Upper lobe of left lung (tissue), 6 donors: ENCODE measurements at regions not wholly inside any gene's neighbourhood (a gene's known extent, or its start where the extent isn't known, plus 50 kb on each side); places are given as distances from the start of the nearest gene placed in this dataset.
"Not testable (repeated sequence)": the region's sequence is repeated elsewhere in the genome, so short reads cannot be mapped to it uniquely, and the experiment has no call there.

Experiments
- ATAC-seq, 2 donors: fragments of 200-7000 bp; cut with Tn5 transposase; one replicate each; pipeline ENCODE4 v1.9.1; 2022; ENCODE audit warnings: mild to moderate bottlenecking in 2 of 2, moderate library complexity in 2 of 2; ENCODE audit not compliant: low FRiP score in 2 of 2
- DNase-seq, 2 donors: peaks; one replicate each; pipeline ENCODE4 v3.0.0-alpha.2; 2019 to 2020
- H3K27ac ChIP-seq, 4 donors: fragments of 200-600 bp; sonication (generic); one replicate each; pipeline ENCODE4 v1.5.1; 2016 to 2019
- H3K27me3 ChIP-seq, 4 donors: fragments of 200-600 bp; sonication (generic); one replicate each; pipeline ENCODE4 v1.5.1; 2017 to 2019
- H3K36me3 ChIP-seq, 4 donors: fragments of 200-600 bp; sonication (generic); one replicate each; pipeline ENCODE4 v1.5.1; 2016 to 2019
- H3K4me1 ChIP-seq, 4 donors: fragments of 200-600 bp; sonication (generic); one replicate each; pipeline ENCODE4 v1.5.1; 2018 to 2019
- H3K4me3 ChIP-seq, 4 donors: fragments of 200-600 bp; sonication (generic); one replicate each; pipeline ENCODE4 v1.5.1; 2017 to 2019; ENCODE audit warnings: mild to moderate bottlenecking in 2 of 4, moderate library complexity in 1 of 4
- H3K9me3 ChIP-seq, 4 donors: fragments of 200-600 bp; sonication (generic); one replicate each; pipeline ENCODE4 v1.5.1; 2018 to 2019
- EP300 ChIP-seq, 4 donors: sonication (generic); formaldehyde crosslinking; IDR thresholded peaks; one replicate each; pipeline ENCODE4 v1.5.1; 2017; ENCODE audit warnings: antibody characterized with exemption in 4 of 4, control low read depth in 2 of 4
- POLR2A ChIP-seq, 4 donors: fragments of 450-650 bp; IDR thresholded peaks; one replicate each; pipeline ENCODE4 v1.5.1; 2016 to 2017; ENCODE audit warnings: antibody characterized with exemption in 4 of 4, mild to moderate bottlenecking in 2 of 4
- POLR2AphosphoS5 ChIP-seq, 2 donors: sonication (generic); formaldehyde crosslinking; IDR thresholded peaks; one replicate each; pipeline ENCODE4 v1.5.1; 2017; ENCODE audit warnings: antibody characterized with exemption in 2 of 2
- WGBS, 2 donors: methylation state at CpG; one replicate each; pipeline ENCODE4 v1.1.5; 2017 to 2018; 5-methylcytosine and 5-hydroxymethylcytosine counted together
- TF ChIP-seq, protein P1 (sequence below), 6 experiments: fragments of 450-650 bp in 4 of 6; fragments of 200-600 bp in 2 of 6; sonication (generic) in 2 of 6; IDR thresholded peaks; one replicate each; pipeline ENCODE4 v1.5.1; 2016 to 2019; ENCODE audit warnings: antibody characterized with exemption in 6 of 6
- donor health status: DM: no; HTN: no; CAD: no; lungs with moderate emphysema.
- donor health status: DM: no; HTN: yes; CAD: no; lungs with severe emphysema.

DNA sequence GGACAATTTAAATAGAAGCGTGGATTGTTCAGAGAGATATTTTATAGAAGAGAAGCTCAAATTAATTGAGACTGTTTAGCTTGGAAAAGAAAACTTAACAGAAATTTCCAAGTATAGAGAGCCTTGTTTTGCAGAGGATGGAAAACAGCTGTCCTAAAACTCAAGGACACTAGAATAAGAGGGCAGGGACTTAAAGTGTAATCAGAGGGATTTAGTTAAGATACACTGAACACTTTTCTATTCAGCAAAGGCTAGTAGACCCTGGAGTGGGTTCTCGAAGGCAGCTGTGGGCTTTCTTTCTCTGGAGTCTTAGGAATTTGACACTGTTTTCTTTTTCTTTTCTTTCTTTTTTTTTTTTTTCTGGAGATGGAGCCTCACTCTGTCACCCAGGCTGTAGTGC is 92.7 kb upstream of the ARX start:
- ATAC-seq: no peak
- TF ChIP-seq, protein P1, sequence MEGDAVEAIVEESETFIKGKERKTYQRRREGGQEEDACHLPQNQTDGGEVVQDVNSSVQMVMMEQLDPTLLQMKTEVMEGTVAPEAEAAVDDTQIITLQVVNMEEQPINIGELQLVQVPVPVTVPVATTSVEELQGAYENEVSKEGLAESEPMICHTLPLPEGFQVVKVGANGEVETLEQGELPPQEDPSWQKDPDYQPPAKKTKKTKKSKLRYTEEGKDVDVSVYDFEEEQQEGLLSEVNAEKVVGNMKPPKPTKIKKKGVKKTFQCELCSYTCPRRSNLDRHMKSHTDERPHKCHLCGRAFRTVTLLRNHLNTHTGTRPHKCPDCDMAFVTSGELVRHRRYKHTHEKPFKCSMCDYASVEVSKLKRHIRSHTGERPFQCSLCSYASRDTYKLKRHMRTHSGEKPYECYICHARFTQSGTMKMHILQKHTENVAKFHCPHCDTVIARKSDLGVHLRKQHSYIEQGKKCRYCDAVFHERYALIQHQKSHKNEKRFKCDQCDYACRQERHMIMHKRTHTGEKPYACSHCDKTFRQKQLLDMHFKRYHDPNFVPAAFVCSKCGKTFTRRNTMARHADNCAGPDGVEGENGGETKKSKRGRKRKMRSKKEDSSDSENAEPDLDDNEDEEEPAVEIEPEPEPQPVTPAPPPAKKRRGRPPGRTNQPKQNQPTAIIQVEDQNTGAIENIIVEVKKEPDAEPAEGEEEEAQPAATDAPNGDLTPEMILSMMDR (IDR thresholded peaks at IDR 0.05): no peak
- TF ChIP-seq POLR2A (IDR thresholded peaks at IDR 0.05) (no peak), EP300 (IDR thresholded peaks at IDR 0.05) (no peak), POLR2AphosphoS5 (IDR thresholded peaks at IDR 0.05) (no peak)
- Histone ChIP-seq H3K9me3 (no peaks in the 10 kb centered on the region), H3K27me3 (no peaks in the 10 kb centered on the region), H3K27ac (no peak overlapping the region), H3K4me3 (no peak overlapping the region), H3K4me1 (no peaks in the 10 kb centered on the region), H3K36me3 (no peaks in the 10 kb centered on the region)
- no peak for DNase-seq
- 51 to 83% methylated on average over 2 of the region's 2 CpGs for WGBS, 2 donors

DNA sequence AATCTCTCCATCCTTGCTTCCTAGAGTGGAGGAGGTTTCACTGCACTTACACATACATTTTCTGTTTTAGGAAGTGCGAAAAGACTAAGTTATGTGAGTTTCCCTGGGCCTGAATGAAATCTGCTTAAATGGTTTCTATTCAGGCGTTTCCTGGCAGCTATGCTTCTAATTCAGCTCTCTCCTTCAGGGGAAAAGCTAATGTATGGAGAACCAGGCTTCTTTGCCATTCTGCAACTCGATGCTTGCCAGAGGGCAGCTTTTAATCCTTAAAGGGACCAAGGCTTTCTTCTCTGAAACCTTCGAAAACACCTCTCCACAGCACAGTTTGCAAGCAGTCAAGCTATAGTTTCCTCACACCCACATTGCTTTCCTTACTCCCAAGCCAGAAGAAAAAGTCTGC is 89.5 kb upstream of the ARX start:
- H3K4me3 ChIP-seq: no peak overlapping the region
- WGBS, 2 donors: 50 to 60% methylated on average over 4 of the region's 4 CpGs

DNA sequence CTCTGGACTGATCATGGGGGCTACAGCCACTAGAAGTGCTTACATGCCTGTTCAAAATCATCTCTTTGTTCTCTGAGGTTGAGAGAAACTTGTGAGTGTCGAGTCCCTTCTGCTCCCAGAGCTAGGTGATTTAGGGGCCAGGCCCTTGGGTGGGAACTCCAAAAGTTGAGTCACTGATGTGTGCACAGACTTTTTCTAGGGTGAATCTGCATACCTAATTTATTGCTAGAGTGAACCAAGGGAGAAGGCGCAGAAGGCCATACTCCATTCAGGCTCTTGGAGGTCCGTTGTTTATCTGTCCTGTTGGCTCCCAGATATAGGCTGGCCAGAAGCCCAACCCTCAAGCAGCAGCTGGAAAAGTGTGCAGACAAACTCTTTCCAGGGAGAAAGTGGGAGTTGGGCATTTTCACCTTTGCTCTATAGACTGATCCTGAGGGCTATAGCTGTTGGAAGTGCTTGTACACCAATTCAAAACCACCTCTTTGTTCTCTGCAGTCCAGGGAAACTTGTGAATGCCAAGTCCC is 80.8 kb upstream of the ARX start:
- no peaks in the 10 kb centered on the region for H3K9me3 ChIP-seq
- ATAC-seq (no peak), DNase-seq (no peak)
- H3K4me1 ChIP-seq: no peaks in the 10 kb centered on the region
- no peak overlapping the region for H3K4me3 ChIP-seq
- H3K27ac ChIP-seq: no peak overlapping the region
- WGBS, 2 donors: 60 to 80% methylated on average over 1 to 3 of the region's 3 CpGs
- TF ChIP-seq POLR2A (IDR thresholded peaks at IDR 0.05) (no peak), POLR2AphosphoS5 (IDR thresholded peaks at IDR 0.05) (no peak)
- no peaks in the 10 kb centered on the region for H3K36me3 ChIP-seq
- H3K27me3 ChIP-seq: no peaks in the 10 kb centered on the region

More for the DNA sequence above, 89.5 kb upstream of the ARX start:
- ATAC-seq: no peak
- H3K27me3 ChIP-seq: no peaks in the 10 kb centered on the region
- H3K27ac ChIP-seq: no peak overlapping the region
- no peaks in the 10 kb centered on the region for H3K9me3 ChIP-seq
- no peaks in the 10 kb centered on the region for H3K36me3 ChIP-seq
- TF ChIP-seq POLR2AphosphoS5 (IDR thresholded peaks at IDR 0.05) (no peak), POLR2A (IDR thresholded peaks at IDR 0.05) (no peak), EP300 (IDR thresholded peaks at IDR 0.05) (no peak)
- TF ChIP-seq, protein P1 (IDR thresholded peaks at IDR 0.05): no peak
- no peak for DNase-seq
- no peaks in the 10 kb centered on the region for H3K4me1 ChIP-seq

DNA sequence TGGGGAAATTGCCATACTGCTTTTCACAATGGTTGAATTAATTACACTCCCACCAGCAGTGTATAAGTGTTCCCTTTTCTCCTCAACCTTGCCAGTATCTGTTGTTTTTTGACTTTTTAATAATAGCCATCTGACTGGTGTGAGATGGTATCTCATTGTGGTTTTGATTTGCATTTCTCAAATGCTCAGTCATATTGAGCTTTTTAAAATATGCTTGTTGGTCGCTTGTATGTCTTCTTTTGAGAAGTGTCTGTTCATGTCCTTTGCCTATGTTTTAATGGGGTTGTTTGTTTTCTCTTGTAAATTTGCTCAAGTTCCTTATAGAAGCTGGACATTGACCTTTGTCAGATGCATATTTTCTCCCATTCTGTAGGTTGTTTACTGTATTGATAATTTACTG is 75.4 kb upstream of the ARX start:
- ATAC-seq, DNase-seq: not testable (repeated sequence)
- 48 to 52% methylated on average over 1 of the region's 1 CpG for WGBS, 2 donors

DNA sequence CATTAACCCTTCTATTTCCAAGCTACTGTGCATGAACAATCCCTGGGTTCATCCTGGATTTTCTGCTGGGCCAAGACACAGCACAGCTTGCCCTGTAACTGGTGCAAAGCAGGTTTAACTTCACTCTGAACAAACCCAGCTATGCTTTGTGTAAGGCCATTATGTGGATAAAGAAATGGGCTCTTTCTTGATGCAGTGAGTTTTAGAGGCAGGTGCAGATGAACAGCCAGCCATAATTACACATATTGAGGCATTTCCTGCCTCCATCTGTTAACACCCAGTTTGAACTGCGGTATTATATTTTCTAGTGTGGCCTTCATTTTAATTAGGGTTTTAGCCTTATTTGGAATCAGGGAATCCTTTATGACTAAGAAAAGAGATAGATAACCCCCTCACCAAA is 68.7 kb upstream of the ARX start:
- no peaks in the 10 kb centered on the region for H3K4me1 ChIP-seq
- ATAC-seq (no peak), DNase-seq (no peak)
- TF ChIP-seq POLR2AphosphoS5 (IDR thresholded peaks at IDR 0.05): no peak
- TF ChIP-seq, protein P1 (IDR thresholded peaks at IDR 0.05): no peak
- TF ChIP-seq POLR2A (IDR thresholded peaks at IDR 0.05): no peak
- H3K36me3 ChIP-seq: no peaks in the 10 kb centered on the region
- H3K27ac ChIP-seq: no peak overlapping the region
- 80 to 81% methylated on average over 1 of the region's 1 CpG for WGBS, 2 donors
- no peaks in the 10 kb centered on the region for H3K27me3 ChIP-seq
- no peak overlapping the region for H3K4me3 ChIP-seq
- H3K9me3 ChIP-seq: peaks cover 0 to 12% (median 0%) of the 10 kb centered on the region in 4 donors

More for the DNA sequence above, 75.4 kb upstream of the ARX start:
- not testable (repeated sequence) for H3K36me3 ChIP-seq, H3K27ac ChIP-seq, H3K4me3 ChIP-seq, H3K27me3 ChIP-seq, H3K4me1 ChIP-seq
- peaks cover 0 to 12% (median 0%) of the 10 kb centered on the region in 4 donors for H3K9me3 ChIP-seq

DNA sequence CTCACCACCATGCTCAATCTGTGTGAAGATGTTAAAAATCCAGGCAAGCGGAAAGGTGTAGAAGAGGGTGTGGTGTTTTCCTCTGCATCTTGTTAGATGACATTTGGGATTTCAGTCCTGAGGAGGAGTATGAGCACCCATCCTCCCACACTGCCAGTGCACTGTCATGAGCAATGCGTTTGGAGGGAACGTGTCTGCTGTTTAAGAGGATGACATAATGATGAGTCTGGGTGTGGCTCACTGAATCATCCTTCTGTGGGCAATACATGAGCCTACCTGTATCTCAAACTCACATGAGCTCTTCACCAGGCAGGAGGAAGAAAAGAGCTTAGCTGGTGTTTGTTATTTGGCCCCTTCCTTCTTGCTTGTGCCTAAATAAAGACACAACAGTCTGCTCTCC is 67.9 kb upstream of the ARX start:
- Histone ChIP-seq H3K36me3 (no peaks in the 10 kb centered on the region), H3K4me3 (no peak overlapping the region), H3K27me3 (no peaks in the 10 kb centered on the region), H3K27ac (no peak overlapping the region), H3K9me3 (peaks cover 0 to 12% (median 0%) of the 10 kb centered on the region in 4 donors), H3K4me1 (no peaks in the 10 kb centered on the region)
- WGBS, 2 donors: 70 to 89% methylated on average over 3 of the region's 3 CpGs
- DNase-seq: no peak
- ATAC-seq: no peak
- TF ChIP-seq EP300 (IDR thresholded peaks at IDR 0.05): no peak
